Caco-2 (cell line): ENCODE measurements at regions not wholly inside any gene's neighbourhood (a gene's known extent, or its start where the extent isn't known, plus 50 kb on each side); places are given as distances from the start of the nearest gene placed in this dataset.

ENCODE experiments used
- BruUV-seq: library from RNA; stranded (reverse); fragments of 400-500 nt; replicated peaks from 2 replicates; lab custom pipeline; 2021; lab: Mats Ljungman, UMichigan
- CTCF ChIA-PET: fragments of 300-600 bp; sonication (Branson Sonifier 250); formaldehyde crosslinking; loops from one replicate; lab custom pipeline; 2022; ENCODE audit warnings: antibody characterized with exemption; lab: Charles Lee
- POLR2A ChIA-PET: fragments of 300-600 bp; sonication (Branson Sonifier 250); formaldehyde crosslinking; loops from one replicate; lab custom pipeline; 2022; ENCODE audit warnings: antibody characterized with exemption; lab: Charles Lee
- DNase-seq, 2 experiments: peaks; one replicate each; pipeline versions ENCODE4 v3.0.0 to v3.0.0-alpha.2; 2020 to 2022
- H3K27me3 ChIP-seq: replicated peaks from 2 replicates; pipeline ENCODE4 v1.6.0; 2011; ENCODE audit warnings: low read length; ENCODE audit not compliant: control insufficient read depth, insufficient read depth
- H3K36me3 ChIP-seq: 2 replicates; pipeline ENCODE4 v1.5.1; 2011; ENCODE audit warnings: low read length; ENCODE audit not compliant: control insufficient read depth, insufficient read depth
- H3K4me1 ChIP-seq: fragments of 250-450 bp; sonication (Bioruptor Pico); 2 replicates; pipeline ENCODE4 v1.5.1; 2020; ENCODE audit warnings: mild to moderate bottlenecking
- H3K4me3 ChIP-seq: 2 replicates; pipeline ENCODE4 v1.5.1; 2011; ENCODE audit warnings: low read depth, mild to moderate bottlenecking, control low read depth, low read length
- H3K9me3 ChIP-seq: fragments of 250-450 bp; sonication (Bioruptor Pico); 2 replicates; pipeline ENCODE4 v1.5.1; 2020; ENCODE audit warnings: mild to moderate bottlenecking, moderate library complexity
- H3K27ac Mint-ChIP-seq: one replicate; pipeline ENCODE4 v1.8.0; 2022; ENCODE audit warnings: mixed read lengths; ENCODE audit not compliant: unreplicated experiment
- H3K27me3 Mint-ChIP-seq: one replicate; pipeline ENCODE4 v1.8.0; 2022; ENCODE audit warnings: mixed read lengths; ENCODE audit not compliant: insufficient read depth, unreplicated experiment
- H3K36me3 Mint-ChIP-seq: one replicate; pipeline ENCODE4 v1.8.0; 2022; ENCODE audit warnings: mild to moderate bottlenecking, mixed read lengths; ENCODE audit not compliant: insufficient read depth, unreplicated experiment
- H3K4me1 Mint-ChIP-seq: one replicate; pipeline ENCODE4 v1.8.0; 2022; ENCODE audit warnings: low read depth, mixed read lengths; ENCODE audit not compliant: unreplicated experiment
- H3K4me3 Mint-ChIP-seq: one replicate; pipeline ENCODE4 v1.8.0; 2022; ENCODE audit warnings: mild to moderate bottlenecking, moderate library complexity, mixed read lengths; ENCODE audit not compliant: unreplicated experiment
- H3K9me3 Mint-ChIP-seq: one replicate; pipeline ENCODE4 v1.8.0; 2022; ENCODE audit warnings: mixed read lengths; ENCODE audit not compliant: unreplicated experiment
- CTCF ChIP-seq, 2 experiments: fragments of 200-600 bp in 1 of 2; IDR thresholded peaks; 1 replicate in 1 of 2; 2 replicates in 1 of 2; pipeline versions ENCODE4 v1.5.1 to v1.8.0; 2011 to 2022; ENCODE audit warnings: antibody characterized with exemption in 1 of 2, control low read depth in 1 of 2, inconsistent platforms in 1 of 2, low read depth in 1 of 2, low read length in 1 of 2, mild to moderate bottlenecking in 1 of 2, moderate library complexity in 1 of 2; ENCODE audit not compliant: insufficient read depth in 1 of 2, severe bottlenecking in 1 of 2, unreplicated experiment in 1 of 2
- intact Hi-C: fragments of 100-400 bp; cut with micrococcal nuclease; formaldehyde crosslinking; loops from one replicate; pipeline ENCODE4 v1.10.0; 2022; ENCODE audit not compliant: unreplicated experiment

GRCh38 chr9:15069106-15069505 lies 158.9 kb upstream of the FREM1 start:
- no peak for DNase-seq
- no peaks in the 10 kb centered on the region for H3K4me1 Mint-ChIP-seq
- no peaks in the 10 kb centered on the region for H3K9me3 Mint-ChIP-seq
- BruUV-seq, result no TSS peak
- H3K36me3 Mint-ChIP-seq, result no peaks in the 10 kb centered on the region
- H3K4me3 ChIP-seq, result no peak overlapping the region
- H3K36me3 ChIP-seq, result no peaks in the 10 kb centered on the region
- no peaks in the 10 kb centered on the region for H3K4me1 ChIP-seq
- H3K27me3 Mint-ChIP-seq, result no peaks in the 10 kb centered on the region
- H3K27me3 ChIP-seq, result no peaks in the 10 kb centered on the region
- no peak overlapping the region for H3K4me3 Mint-ChIP-seq
- intact Hi-C loops, result no loop called here
- ChIA-PET CTCF (no interaction called here), POLR2A (no interaction called here)
- H3K9me3 ChIP-seq, result no peaks in the 10 kb centered on the region
- no peak overlapping the region for H3K27ac Mint-ChIP-seq
- TF ChIP-seq CTCF (IDR thresholded peaks at IDR 0.05; ENCODE audit: insufficient read depth in 1 of 2, low read depth in 1 of 2, low read length in 1 of 2, severe bottlenecking in 1 of 2, unreplicated experiment in 1 of 2), result no peak

- Mint-ChIP-seq H3K36me3 (no peaks in the 10 kb centered on the region), H3K27me3 (no peaks in the 10 kb centered on the region), H3K9me3 (no peaks in the 10 kb centered on the region), H3K4me1 (no peaks in the 10 kb centered on the region), H3K4me3 (no peak overlapping the region), H3K27ac (no peak overlapping the region)
- no peak overlapping the region for H3K4me3 ChIP-seq
- no peaks in the 10 kb centered on the region for H3K9me3 ChIP-seq
- intact Hi-C loops, result no loop called here
- no peak for TF ChIP-seq CTCF (IDR thresholded peaks at IDR 0.05; ENCODE audit: insufficient read depth in 1 of 2, low read depth in 1 of 2, low read length in 1 of 2, severe bottlenecking in 1 of 2, unreplicated experiment in 1 of 2)
- DNase-seq, result no peak
- H3K36me3 ChIP-seq, result no peaks in the 10 kb centered on the region
- no peaks in the 10 kb centered on the region for H3K27me3 ChIP-seq
- BruUV-seq, result no TSS peak
- ChIA-PET POLR2A (no interaction called here), CTCF (no interaction called here)
- no peaks in the 10 kb centered on the region for H3K4me1 ChIP-seq
Measured at GRCh38 chr9:15068261-15068660, 158.0 kb upstream of the FREM1 start.

GRCh38 chr9:15059003-15059402 lies 148.8 kb upstream of the FREM1 start:
- POLR2A ChIA-PET, result no interaction called here
- Histone ChIP-seq H3K4me3 (no peak overlapping the region), H3K9me3 (no peaks in the 10 kb centered on the region), H3K4me1 (no peaks in the 10 kb centered on the region), H3K27me3 (no peaks in the 10 kb centered on the region), H3K36me3 (no peaks in the 10 kb centered on the region)
- H3K4me1 Mint-ChIP-seq, result no peaks in the 10 kb centered on the region
- no TSS peak for BruUV-seq
- H3K27ac Mint-ChIP-seq, result no peak overlapping the region
- no peaks in the 10 kb centered on the region for H3K9me3 Mint-ChIP-seq
- intact Hi-C loops, result loop anchor here (10.0 kb wide), 1 partner anchor 46 kb away; no protein-coding TSS in a partner anchor
- H3K36me3 Mint-ChIP-seq, result no peaks in the 10 kb centered on the region
- H3K4me3 Mint-ChIP-seq, result no peak overlapping the region
- no peaks in the 10 kb centered on the region for H3K27me3 Mint-ChIP-seq
- CTCF ChIA-PET, result no interaction called here
- no peak for TF ChIP-seq CTCF (IDR thresholded peaks at IDR 0.05; ENCODE audit: insufficient read depth in 1 of 2, low read depth in 1 of 2, low read length in 1 of 2, severe bottlenecking in 1 of 2, unreplicated experiment in 1 of 2)
- no peak for DNase-seq
